CD4-positive, alpha-beta memory T cell (primary cell): ENCODE measurements at regions not wholly inside any gene's neighbourhood (a gene's known extent, or its start where the extent isn't known, plus 50 kb on each side); places are given as distances from the start of the nearest gene placed in this dataset.
"Not testable (repeated sequence)": the region's sequence is repeated elsewhere in the genome, so short reads cannot be mapped to it uniquely, and the experiment has no call there.

Source experiments
- CTCF ChIA-PET: fragments of 350-600 bp; sonication (Branson Sonifier 250); formaldehyde crosslinking; loops from one replicate; lab custom pipeline; 2021; ENCODE audit warnings: inconsistent platforms; ENCODE audit not compliant: partially characterized antibody; lab: Charles Lee
- POLR2A ChIA-PET: fragments of 350-600 bp; sonication (Branson Sonifier 250); formaldehyde crosslinking; loops from one replicate; lab custom pipeline; 2021; ENCODE audit not compliant: partially characterized antibody; lab: Charles Lee
- DNase-seq, 5 donors: peaks; one replicate each; pipeline versions ENCODE4 v3.0.0 to v3.0.0-alpha.2; 2020 to 2022; ENCODE audit warnings: mixed read lengths in 1 of 5
- H3K27ac ChIP-seq: one replicate; pipeline ENCODE4 v1.7.0; 2013; ENCODE audit warnings: low read depth, low read length
- H3K27me3 ChIP-seq: 2 replicates; pipeline ENCODE4 v1.7.0; 2013; ENCODE audit warnings: mild to moderate bottlenecking, low read length, moderate library complexity; ENCODE audit not compliant: insufficient read depth
- H3K36me3 ChIP-seq: 2 replicates; pipeline ENCODE4 v1.7.0; 2013; ENCODE audit warnings: mild to moderate bottlenecking, low read length, moderate library complexity; ENCODE audit not compliant: insufficient read depth
- H3K4me1 ChIP-seq: 2 replicates; pipeline ENCODE4 v1.7.0; 2013; ENCODE audit warnings: mild to moderate bottlenecking, low read length, moderate library complexity; ENCODE audit not compliant: insufficient read depth
- H3K4me3 ChIP-seq, 2 donors: one replicate each; pipeline ENCODE4 v1.7.0; 2013; ENCODE audit warnings: low read length in 2 of 2, mild to moderate bottlenecking in 1 of 2
- H3K9me3 ChIP-seq, 2 donors: one replicate each; pipeline ENCODE4 v1.7.0; 2013; ENCODE audit warnings: low read length in 2 of 2, control low read depth in 1 of 2; ENCODE audit not compliant: control insufficient read depth in 1 of 2
- H3K27ac Mint-ChIP-seq, 7 donors: one replicate each; pipeline ENCODE4 v1.8.0; 2020 to 2021; ENCODE audit warnings: mixed read lengths in 7 of 7, mild to moderate bottlenecking in 6 of 7, inconsistent platforms in 3 of 7, moderate library complexity in 3 of 7
- H3K27me3 Mint-ChIP-seq, 2 donors: one replicate each; pipeline ENCODE4 v1.8.0; 2020 to 2021; ENCODE audit warnings: mixed read lengths in 2 of 2
- H3K36me3 Mint-ChIP-seq, 2 donors: one replicate each; pipeline ENCODE4 v1.8.0; 2020 to 2021; ENCODE audit warnings: mixed read lengths in 2 of 2, inconsistent platforms in 1 of 2, mild to moderate bottlenecking in 1 of 2
- H3K4me1 Mint-ChIP-seq, 4 donors: one replicate each; pipeline ENCODE4 v1.8.0; 2020 to 2021; ENCODE audit warnings: mixed read lengths in 4 of 4, mild to moderate bottlenecking in 1 of 4
- H3K4me3 Mint-ChIP-seq, 8 donors: one replicate each; pipeline ENCODE4 v1.8.0; 2020 to 2021; ENCODE audit warnings: mixed read lengths in 8 of 8, mild to moderate bottlenecking in 7 of 8, moderate library complexity in 6 of 8, inconsistent platforms in 3 of 8
- H3K9me3 Mint-ChIP-seq, 8 donors: one replicate each; pipeline ENCODE4 v1.8.0; 2020 to 2021; ENCODE audit warnings: mixed read lengths in 8 of 8, mild to moderate bottlenecking in 5 of 8, inconsistent platforms in 3 of 8, moderate library complexity in 1 of 8
- intact Hi-C: fragments of 100-400 bp; cut with micrococcal nuclease; formaldehyde crosslinking; loops from one replicate; pipeline ENCODE4 v1.15.1; 2023

DNA sequence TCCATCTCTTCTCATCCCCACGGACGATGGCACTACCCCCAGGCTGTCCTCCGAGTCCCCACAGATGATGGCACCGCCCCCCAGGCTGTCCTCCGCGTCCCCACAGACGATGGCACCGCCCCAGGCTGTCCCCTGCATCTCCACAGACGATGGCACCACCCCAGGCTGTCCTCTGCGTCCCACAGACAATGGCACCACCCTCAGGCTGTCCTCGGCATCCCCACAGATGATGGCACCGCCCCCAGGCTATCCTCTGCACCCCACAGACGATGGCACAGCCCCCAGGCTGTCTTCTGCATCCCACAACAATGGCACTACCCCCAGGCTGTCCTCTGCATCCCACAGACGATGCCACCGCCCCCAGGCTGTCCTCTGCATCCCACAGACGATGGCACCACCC is 57.4 kb upstream of the PTCH1 start:
- H3K9me3 ChIP-seq: no peaks in the 10 kb centered on the region
- Mint-ChIP-seq H3K27me3 (peaks cover 2 to 27% of the 10 kb centered on the region in 2 donors), H3K4me1 (peaks cover 2 to 17% (median 9%) of the 10 kb centered on the region in 4 donors), H3K27ac (no peak overlapping the region), H3K9me3 (no peaks in the 10 kb centered on the region), H3K36me3 (no peaks in the 10 kb centered on the region), H3K4me3 (no peak overlapping the region)
- POLR2A ChIA-PET: no interaction called here
- H3K27me3 ChIP-seq: peaks cover 3% of the 10 kb centered on the region
- no peaks in the 10 kb centered on the region for H3K36me3 ChIP-seq
- intact Hi-C loops: no loop called here
- H3K27ac ChIP-seq: no peak overlapping the region
- peak in 3 of 5 donors; percentile 8 to 50 (median 10) for DNase-seq
- H3K4me3 ChIP-seq: no peak overlapping the region
- H3K4me1 ChIP-seq: peaks cover 7% of the 10 kb centered on the region
- CTCF ChIA-PET: no interaction called here

DNA sequence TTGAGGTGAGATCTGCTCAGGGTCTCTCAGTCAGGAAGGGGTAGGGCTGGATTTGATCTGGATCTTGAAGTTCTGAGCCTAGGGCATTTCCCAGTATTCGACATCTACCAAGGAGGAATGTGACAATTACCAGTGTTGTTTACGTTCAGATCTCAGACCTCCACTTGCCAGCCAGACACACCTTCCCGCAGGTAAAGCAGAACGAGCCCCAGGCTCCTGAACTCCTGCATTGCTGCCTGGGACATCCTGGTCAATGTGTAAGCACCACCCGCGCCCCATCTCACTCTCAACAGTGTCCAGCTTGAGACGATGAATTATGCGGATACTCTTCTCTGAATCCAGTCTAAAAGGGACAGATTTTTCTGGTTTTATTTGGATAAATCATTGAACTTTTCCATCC is 56.7 kb upstream of the PTCH1 start:
- ChIA-PET POLR2A (no interaction called here), CTCF (no interaction called here)
- no peaks in the 10 kb centered on the region for H3K36me3 Mint-ChIP-seq
- H3K4me3 ChIP-seq: no peak overlapping the region
- no peak overlapping the region for H3K27ac Mint-ChIP-seq
- peaks cover 2 to 17% (median 9%) of the 10 kb centered on the region in 4 donors for H3K4me1 Mint-ChIP-seq
- no peak for DNase-seq
- H3K27ac ChIP-seq: no peak overlapping the region
- intact Hi-C loops: no loop called here
- peaks cover 6 to 26% of the 10 kb centered on the region in 2 donors for H3K27me3 Mint-ChIP-seq
- peaks cover 5% of the 10 kb centered on the region for H3K27me3 ChIP-seq
- H3K9me3 Mint-ChIP-seq: no peaks in the 10 kb centered on the region
- H3K36me3 ChIP-seq: no peaks in the 10 kb centered on the region
- no peaks in the 10 kb centered on the region for H3K9me3 ChIP-seq
- H3K4me1 ChIP-seq: peaks cover 7% of the 10 kb centered on the region
- no peak overlapping the region for H3K4me3 Mint-ChIP-seq

DNA sequence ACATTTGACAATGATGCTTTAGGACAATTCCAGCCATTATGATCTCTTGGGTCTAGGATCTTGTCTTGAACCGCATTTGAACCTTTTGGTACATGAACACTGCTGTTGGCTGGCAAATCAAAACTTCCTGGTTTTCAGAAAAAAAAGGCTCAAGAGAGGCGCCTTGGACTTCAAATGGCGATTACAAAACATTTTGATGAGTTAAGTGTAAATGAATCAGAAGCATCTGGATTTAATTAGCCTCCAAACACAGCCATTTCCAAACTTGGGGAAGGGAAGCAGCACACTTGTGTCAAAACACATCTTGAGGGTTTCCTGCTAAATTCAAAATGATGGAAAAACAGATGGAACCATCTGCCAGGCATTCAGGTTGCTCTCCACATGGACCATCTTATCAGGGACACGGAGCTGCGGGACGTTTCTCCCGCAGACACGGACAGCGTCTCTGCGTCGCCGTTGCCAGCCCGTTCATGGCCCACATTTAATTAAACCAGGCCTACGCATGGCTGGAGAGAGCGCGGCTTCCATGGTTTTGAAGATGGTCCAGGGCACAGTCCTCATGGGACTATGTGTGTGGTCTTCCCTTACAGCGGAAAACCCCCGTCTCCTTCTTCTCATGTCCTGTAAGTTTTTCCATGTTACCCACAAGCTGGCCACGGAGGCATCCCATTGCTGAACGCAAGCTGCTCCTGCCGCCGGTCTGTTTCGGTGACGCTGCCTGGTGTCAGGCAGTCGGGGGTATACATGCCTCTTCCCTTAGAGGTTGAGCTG is 55.8 kb upstream of the PTCH1 start:
- Histone ChIP-seq H3K4me3 (no peak overlapping the region), H3K27ac (no peak overlapping the region), H3K36me3 (no peaks in the 10 kb centered on the region), H3K4me1 (peaks cover 7% of the 10 kb centered on the region), H3K27me3 (peaks cover 12% of the 10 kb centered on the region), H3K9me3 (no peaks in the 10 kb centered on the region)
- Mint-ChIP-seq H3K9me3 (no peaks in the 10 kb centered on the region), H3K4me3 (no peak overlapping the region), H3K27ac (no peak overlapping the region), H3K36me3 (no peaks in the 10 kb centered on the region), H3K27me3 (peaks cover 6 to 25% of the 10 kb centered on the region in 2 donors), H3K4me1 (peaks cover 2 to 17% (median 9%) of the 10 kb centered on the region in 4 donors)
- no peak for DNase-seq
- ChIA-PET CTCF (no interaction called here), POLR2A (no interaction called here)
- intact Hi-C loops: no loop called here

GRCh38 chr9:95570646-95571045 is 53.9 kb upstream of the PTCH1 start:
- Mint-ChIP-seq H3K27me3 (peaks cover 6 to 21% of the 10 kb centered on the region in 2 donors), H3K27ac (no peak overlapping the region), H3K4me1 (peaks cover 2 to 17% (median 9%) of the 10 kb centered on the region in 4 donors), H3K9me3 (no peaks in the 10 kb centered on the region), H3K36me3 (no peaks in the 10 kb centered on the region), H3K4me3 (peak overlapping the region in 1 of 8 donors; percentile 20)
- DNase-seq: no peak
- H3K4me1 ChIP-seq: peaks cover 7% of the 10 kb centered on the region
- POLR2A ChIA-PET: no interaction called here
- peaks cover 12% of the 10 kb centered on the region for H3K27me3 ChIP-seq
- H3K27ac ChIP-seq: no peak overlapping the region
- H3K4me3 ChIP-seq: no peak overlapping the region
- intact Hi-C loops: no loop called here
- no peaks in the 10 kb centered on the region for H3K36me3 ChIP-seq
- CTCF ChIA-PET: no interaction called here
- no peaks in the 10 kb centered on the region for H3K9me3 ChIP-seq

- Mint-ChIP-seq H3K9me3 (no peaks in the 10 kb centered on the region), H3K4me1 (peaks cover 2 to 17% (median 9%) of the 10 kb centered on the region in 4 donors), H3K27me3 (peaks cover 6 to 21% of the 10 kb centered on the region in 2 donors), H3K36me3 (no peaks in the 10 kb centered on the region), H3K27ac (peak overlapping the region in 1 of 7 donors; percentile 19), H3K4me3 (peak overlapping the region in 2 of 8 donors; percentile 7 to 26)
- DNase-seq: no peak
- H3K27ac ChIP-seq: no peak overlapping the region
- no peaks in the 10 kb centered on the region for H3K36me3 ChIP-seq
- H3K27me3 ChIP-seq: peaks cover 12% of the 10 kb centered on the region
- no peaks in the 10 kb centered on the region for H3K9me3 ChIP-seq
- ChIA-PET POLR2A (no interaction called here), CTCF (no interaction called here)
- H3K4me1 ChIP-seq: peaks cover 7% of the 10 kb centered on the region
- intact Hi-C loops: no loop called here
- H3K4me3 ChIP-seq: no peak overlapping the region
Measured at GRCh38 chr9:95570150-95570549, 53.4 kb upstream of the PTCH1 start.

- POLR2A ChIA-PET, H3K36me3 Mint-ChIP-seq, H3K36me3 ChIP-seq, H3K9me3 ChIP-seq, H3K4me3 ChIP-seq, H3K4me1 ChIP-seq, CTCF ChIA-PET, H3K27ac Mint-ChIP-seq, H3K9me3 Mint-ChIP-seq, H3K27ac ChIP-seq, H3K4me3 Mint-ChIP-seq, intact Hi-C loops, DNase-seq: not testable (repeated sequence)
- Mint-ChIP-seq H3K27me3 (peaks cover 8 to 20% of the 10 kb centered on the region in 2 donors), H3K4me1 (peaks cover 2 to 17% (median 7%) of the 10 kb centered on the region in 4 donors)
- peaks cover 12% of the 10 kb centered on the region for H3K27me3 ChIP-seq
Measured at GRCh38 chr9:95568735-95569134, 52.0 kb upstream of the PTCH1 start.
